Lung (tissue), 11 donors: ENCODE measurements at regions not wholly inside any gene's neighbourhood (a gene's known extent, or its start where the extent isn't known, plus 50 kb on each side); places are given as distances from the start of the nearest gene placed in this dataset.
"Not testable (repeated sequence)": the region's sequence is repeated elsewhere in the genome, so short reads cannot be mapped to it uniquely, and the experiment has no call there.

Source experiments
- ATAC-seq: fragments of 200-7000 bp; cut with Tn5 transposase; one replicate; pipeline ENCODE4 v1.9.1; 2020; ENCODE audit warnings: moderate number of reproducible peaks; ENCODE audit not compliant: insufficient read depth, low FRiP score
- DNase-seq, 3 donors: peaks; one replicate each; pipeline ENCODE4 v3.0.0-alpha.2; 2013 to 2017
- H3K27ac ChIP-seq, 2 donors: one replicate each; pipeline ENCODE4 v1.5.1; 2013; ENCODE audit warnings: mild to moderate bottlenecking in 2 of 2, moderate library complexity in 2 of 2, control low read depth in 1 of 2, inconsistent platforms in 1 of 2, low read depth in 1 of 2, low read length in 1 of 2
- H3K27me3 ChIP-seq, 3 donors: one replicate each; pipeline ENCODE4 v1.5.1; 2013; ENCODE audit warnings: low read length in 2 of 3; ENCODE audit not compliant: control insufficient read depth in 3 of 3, insufficient read depth in 3 of 3
- H3K36me3 ChIP-seq, 4 donors: one replicate each; pipeline ENCODE4 v1.5.1; 2013; ENCODE audit warnings: low read length in 4 of 4, mild to moderate bottlenecking in 1 of 4, moderate library complexity in 1 of 4; ENCODE audit not compliant: control insufficient read depth in 4 of 4, insufficient read depth in 4 of 4
- H3K4me1 ChIP-seq, 5 donors: one replicate each; pipeline ENCODE4 v1.5.1; 2013; ENCODE audit warnings: low read length in 5 of 5, mild to moderate bottlenecking in 2 of 5, moderate library complexity in 1 of 5; ENCODE audit not compliant: control insufficient read depth in 5 of 5, insufficient read depth in 5 of 5
- H3K4me3 ChIP-seq: one replicate; pipeline ENCODE4 v1.5.1; 2013; ENCODE audit warnings: mild to moderate bottlenecking, control low read depth, moderate library complexity
- H3K9ac ChIP-seq, 2 donors: one replicate each; pipeline ENCODE4 v1.5.1; 2013; ENCODE audit warnings: low read length in 2 of 2, control low read depth in 1 of 2; ENCODE audit not compliant: insufficient read depth in 1 of 2
- H3K9me3 ChIP-seq, 4 donors: one replicate each; pipeline ENCODE4 v1.5.1; 2013; ENCODE audit warnings: low read length in 3 of 4, mild to moderate bottlenecking in 1 of 4, moderate library complexity in 1 of 4; ENCODE audit not compliant: control insufficient read depth in 4 of 4, insufficient read depth in 3 of 4
- CTCF ChIP-seq: IDR thresholded peaks from 2 replicates; pipeline ENCODE4 v1.5.1; 2012; ENCODE audit warnings: mild to moderate bottlenecking; ENCODE audit errors: control extremely low read depth, extremely low read depth
- WGBS, 2 donors: extraction: QIAGEN DNeasy Blood & Tissue Kit; methylation state at CpG; one replicate each; pipeline ENCODE4 v1.1.7; 2013; 5-methylcytosine and 5-hydroxymethylcytosine counted together
- donor health status: control.
- donor health status: control.
- donor health status: Bipolar disorder and iron deficiency.
- donor health status: healthy.
- donor health status: DM: yes; HTN: yes; CAD: no.

GRCh38 chr5:142244440-142244839 lies 80.4 kb downstream of the SPRY4 start:
- 100% methylated on average over 1 of the region's 1 CpG for WGBS, 2 donors
- no peak overlapping the region for H3K27ac ChIP-seq

GRCh38 chr5:142242272-142242671 lies 82.5 kb downstream of the SPRY4 start:
- Histone ChIP-seq H3K36me3 (no peaks in the 10 kb centered on the region), H3K9ac (no peak overlapping the region), H3K27ac (no peak overlapping the region), H3K27me3 (no peaks in the 10 kb centered on the region), H3K9me3 (peaks cover 0 to 3% (median 0%) of the 10 kb centered on the region in 4 donors), H3K4me1 (peaks cover 0 to 10% (median 5%) of the 10 kb centered on the region in 5 donors), H3K4me3 (no peak overlapping the region)
- 47 to 71% methylated on average over 3 of the region's 3 CpGs for WGBS, 2 donors
- no peak for TF ChIP-seq CTCF
- no peak for DNase-seq
- no peak for ATAC-seq

More at GRCh38 chr5:142244440-142244839, 80.4 kb downstream of the SPRY4 start:
- peaks cover 0 to 3% (median 0%) of the 10 kb centered on the region in 4 donors for H3K9me3 ChIP-seq
- no peak overlapping the region for H3K9ac ChIP-seq
- no peaks in the 10 kb centered on the region for H3K36me3 ChIP-seq
- no peaks in the 10 kb centered on the region for H3K27me3 ChIP-seq
- ATAC-seq (no peak), DNase-seq (no peak)
- H3K4me1 ChIP-seq, result peaks cover 0 to 10% (median 8%) of the 10 kb centered on the region in 5 donors
- no peak overlapping the region for H3K4me3 ChIP-seq
- TF ChIP-seq CTCF, result no peak

- Histone ChIP-seq H3K4me3 (no peak overlapping the region), H3K27ac (peak overlapping the region in 1 of 2 donors; percentile 60), H3K27me3 (no peaks in the 10 kb centered on the region), H3K4me1 (peaks cover 0 to 6% (median 0%) of the 10 kb centered on the region in 5 donors), H3K9me3 (peaks cover 0 to 3% (median 0%) of the 10 kb centered on the region in 4 donors), H3K9ac (no peak overlapping the region), H3K36me3 (no peaks in the 10 kb centered on the region)
- peak in 1 of 3 donors; percentile 39 for DNase-seq
- WGBS, 2 donors, result 83 to 85% methylated on average over 4 of the region's 4 CpGs
- ATAC-seq, result peak; percentile 64
- no peak for TF ChIP-seq CTCF
These were observed 85.2 kb downstream of the SPRY4 start for GRCh38 chr5:142239394-142240159.

- no peak for ATAC-seq
- H3K36me3 ChIP-seq, result no peaks in the 10 kb centered on the region
- TF ChIP-seq CTCF, result no peak
- no peak overlapping the region for H3K9ac ChIP-seq
- 94 to 95% methylated on average over 3 of the region's 3 CpGs for WGBS, 2 donors
- no peak for DNase-seq
- no peaks in the 10 kb centered on the region for H3K27me3 ChIP-seq
- H3K4me1 ChIP-seq, result peaks cover 0 to 6% (median 0%) of the 10 kb centered on the region in 5 donors
- no peak overlapping the region for H3K27ac ChIP-seq
- H3K4me3 ChIP-seq, result no peak overlapping the region
- H3K9me3 ChIP-seq, result peaks cover 0 to 3% (median 0%) of the 10 kb centered on the region in 4 donors
These were observed 87.1 kb downstream of the SPRY4 start for GRCh38 chr5:142237707-142238106.

- H3K27me3 ChIP-seq, H3K4me3 ChIP-seq, H3K4me1 ChIP-seq, DNase-seq, H3K9ac ChIP-seq, H3K27ac ChIP-seq, ATAC-seq, H3K36me3 ChIP-seq, H3K9me3 ChIP-seq: not testable (repeated sequence)
- WGBS, 2 donors, result 78 to 86% methylated on average over 8 to 10 of the region's 10 CpGs
These were observed 88.0 kb downstream of the SPRY4 start for GRCh38 chr5:142236673-142237290.
